ENCODE measurements at regions not wholly inside any gene's neighbourhood (a gene's known extent, or its start where the extent isn't known, plus 50 kb on each side); places are given as distances from the start of the nearest gene placed in this dataset.

GRCh38 chr3:22236490-22237270 is 485.7 kb upstream of the ZNF385D start (continued):
- TF ChIP-seq, protein P1, sequence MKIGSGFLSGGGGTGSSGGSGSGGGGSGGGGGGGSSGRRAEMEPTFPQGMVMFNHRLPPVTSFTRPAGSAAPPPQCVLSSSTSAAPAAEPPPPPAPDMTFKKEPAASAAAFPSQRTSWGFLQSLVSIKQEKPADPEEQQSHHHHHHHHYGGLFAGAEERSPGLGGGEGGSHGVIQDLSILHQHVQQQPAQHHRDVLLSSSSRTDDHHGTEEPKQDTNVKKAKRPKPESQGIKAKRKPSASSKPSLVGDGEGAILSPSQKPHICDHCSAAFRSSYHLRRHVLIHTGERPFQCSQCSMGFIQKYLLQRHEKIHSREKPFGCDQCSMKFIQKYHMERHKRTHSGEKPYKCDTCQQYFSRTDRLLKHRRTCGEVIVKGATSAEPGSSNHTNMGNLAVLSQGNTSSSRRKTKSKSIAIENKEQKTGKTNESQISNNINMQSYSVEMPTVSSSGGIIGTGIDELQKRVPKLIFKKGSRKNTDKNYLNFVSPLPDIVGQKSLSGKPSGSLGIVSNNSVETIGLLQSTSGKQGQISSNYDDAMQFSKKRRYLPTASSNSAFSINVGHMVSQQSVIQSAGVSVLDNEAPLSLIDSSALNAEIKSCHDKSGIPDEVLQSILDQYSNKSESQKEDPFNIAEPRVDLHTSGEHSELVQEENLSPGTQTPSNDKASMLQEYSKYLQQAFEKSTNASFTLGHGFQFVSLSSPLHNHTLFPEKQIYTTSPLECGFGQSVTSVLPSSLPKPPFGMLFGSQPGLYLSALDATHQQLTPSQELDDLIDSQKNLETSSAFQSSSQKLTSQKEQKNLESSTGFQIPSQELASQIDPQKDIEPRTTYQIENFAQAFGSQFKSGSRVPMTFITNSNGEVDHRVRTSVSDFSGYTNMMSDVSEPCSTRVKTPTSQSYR (CRISPR knock-in tag; IDR thresholded peaks at IDR 0.05) = no peak
- no peak for TF ChIP-seq FOXP1 (CRISPR knock-in tag; IDR thresholded peaks at IDR 0.05; ENCODE audit: borderline replicate concordance)
- TF ChIP-seq, protein P2, sequence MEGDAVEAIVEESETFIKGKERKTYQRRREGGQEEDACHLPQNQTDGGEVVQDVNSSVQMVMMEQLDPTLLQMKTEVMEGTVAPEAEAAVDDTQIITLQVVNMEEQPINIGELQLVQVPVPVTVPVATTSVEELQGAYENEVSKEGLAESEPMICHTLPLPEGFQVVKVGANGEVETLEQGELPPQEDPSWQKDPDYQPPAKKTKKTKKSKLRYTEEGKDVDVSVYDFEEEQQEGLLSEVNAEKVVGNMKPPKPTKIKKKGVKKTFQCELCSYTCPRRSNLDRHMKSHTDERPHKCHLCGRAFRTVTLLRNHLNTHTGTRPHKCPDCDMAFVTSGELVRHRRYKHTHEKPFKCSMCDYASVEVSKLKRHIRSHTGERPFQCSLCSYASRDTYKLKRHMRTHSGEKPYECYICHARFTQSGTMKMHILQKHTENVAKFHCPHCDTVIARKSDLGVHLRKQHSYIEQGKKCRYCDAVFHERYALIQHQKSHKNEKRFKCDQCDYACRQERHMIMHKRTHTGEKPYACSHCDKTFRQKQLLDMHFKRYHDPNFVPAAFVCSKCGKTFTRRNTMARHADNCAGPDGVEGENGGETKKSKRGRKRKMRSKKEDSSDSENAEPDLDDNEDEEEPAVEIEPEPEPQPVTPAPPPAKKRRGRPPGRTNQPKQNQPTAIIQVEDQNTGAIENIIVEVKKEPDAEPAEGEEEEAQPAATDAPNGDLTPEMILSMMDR (IDR thresholded peaks at IDR 0.05) = no peak

DNA sequence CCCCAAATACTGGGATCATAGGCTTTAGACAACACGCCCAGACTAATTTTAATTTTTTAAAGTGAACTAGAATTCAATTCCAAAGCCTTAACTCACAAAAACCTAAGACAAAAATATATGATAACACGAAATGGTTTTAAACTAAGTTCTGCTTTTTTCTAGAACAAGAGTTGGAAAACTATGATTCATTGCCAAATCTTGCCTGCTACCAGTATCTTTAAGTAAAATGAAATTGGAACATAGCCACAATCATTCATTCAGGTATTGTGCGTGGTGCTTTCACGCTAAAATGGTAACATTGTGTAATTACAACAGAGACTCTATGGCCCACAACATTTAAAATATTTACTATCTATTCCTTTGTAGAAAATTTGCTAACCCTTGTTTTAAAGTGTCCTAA is 488.0 kb upstream of the ZNF385D start:
- H3K36me3 Mint-ChIP-seq = no peaks in the 10 kb centered on the region
- H3K27me3 Mint-ChIP-seq (ENCODE audit: low read depth) = no peaks in the 10 kb centered on the region
- TF ChIP-seq ZNF416 (CRISPR knock-in tag; IDR thresholded peaks at IDR 0.05) (no peak), CBFB (CRISPR knock-in tag; IDR thresholded peaks at IDR 0.05; ENCODE audit: low read depth) (no peak), NR3C1 (CRISPR knock-in tag; conservative IDR thresholded peaks at IDR 0.05; ENCODE audit: low read depth) (no peak), GTF2I (CRISPR knock-in tag; conservative IDR thresholded peaks at IDR 0.05) (no peak), ZNF671 (CRISPR knock-in tag; IDR thresholded peaks at IDR 0.05) (no peak), FOXJ3 (CRISPR knock-in tag; IDR thresholded peaks at IDR 0.05; ENCODE audit: borderline replicate concordance) (no peak), EMX1 (CRISPR knock-in tag; IDR thresholded peaks at IDR 0.05) (no peak), FOXP4 (CRISPR knock-in tag; IDR thresholded peaks at IDR 0.05) (no peak), SMAD3 (CRISPR knock-in tag; IDR thresholded peaks at IDR 0.05; ENCODE audit: borderline replicate concordance) (no peak), ZNF425 (CRISPR knock-in tag; conservative IDR thresholded peaks at IDR 0.05) (no peak), CREM (CRISPR knock-in tag; IDR thresholded peaks at IDR 0.05) (no peak), TEAD1 (CRISPR knock-in tag; IDR thresholded peaks at IDR 0.05) (no peak), PRDM15 (CRISPR knock-in tag; IDR thresholded peaks at IDR 0.05) (no peak)
- TF ChIP-seq, protein P3, sequence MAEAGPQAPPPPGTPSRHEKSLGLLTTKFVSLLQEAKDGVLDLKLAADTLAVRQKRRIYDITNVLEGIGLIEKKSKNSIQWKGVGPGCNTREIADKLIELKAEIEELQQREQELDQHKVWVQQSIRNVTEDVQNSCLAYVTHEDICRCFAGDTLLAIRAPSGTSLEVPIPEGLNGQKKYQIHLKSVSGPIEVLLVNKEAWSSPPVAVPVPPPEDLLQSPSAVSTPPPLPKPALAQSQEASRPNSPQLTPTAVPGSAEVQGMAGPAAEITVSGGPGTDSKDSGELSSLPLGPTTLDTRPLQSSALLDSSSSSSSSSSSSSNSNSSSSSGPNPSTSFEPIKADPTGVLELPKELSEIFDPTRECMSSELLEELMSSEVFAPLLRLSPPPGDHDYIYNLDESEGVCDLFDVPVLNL (CRISPR knock-in tag; IDR thresholded peaks at IDR 0.05; ENCODE audit: borderline replicate concordance, low read depth) = no peak
- TF ChIP-seq, protein P4, sequence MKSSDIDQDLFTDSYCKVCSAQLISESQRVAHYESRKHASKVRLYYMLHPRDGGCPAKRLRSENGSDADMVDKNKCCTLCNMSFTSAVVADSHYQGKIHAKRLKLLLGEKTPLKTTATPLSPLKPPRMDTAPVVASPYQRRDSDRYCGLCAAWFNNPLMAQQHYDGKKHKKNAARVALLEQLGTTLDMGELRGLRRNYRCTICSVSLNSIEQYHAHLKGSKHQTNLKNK (CRISPR knock-in tag; IDR thresholded peaks at IDR 0.05) = no peak
- TF ChIP-seq, protein P5, sequence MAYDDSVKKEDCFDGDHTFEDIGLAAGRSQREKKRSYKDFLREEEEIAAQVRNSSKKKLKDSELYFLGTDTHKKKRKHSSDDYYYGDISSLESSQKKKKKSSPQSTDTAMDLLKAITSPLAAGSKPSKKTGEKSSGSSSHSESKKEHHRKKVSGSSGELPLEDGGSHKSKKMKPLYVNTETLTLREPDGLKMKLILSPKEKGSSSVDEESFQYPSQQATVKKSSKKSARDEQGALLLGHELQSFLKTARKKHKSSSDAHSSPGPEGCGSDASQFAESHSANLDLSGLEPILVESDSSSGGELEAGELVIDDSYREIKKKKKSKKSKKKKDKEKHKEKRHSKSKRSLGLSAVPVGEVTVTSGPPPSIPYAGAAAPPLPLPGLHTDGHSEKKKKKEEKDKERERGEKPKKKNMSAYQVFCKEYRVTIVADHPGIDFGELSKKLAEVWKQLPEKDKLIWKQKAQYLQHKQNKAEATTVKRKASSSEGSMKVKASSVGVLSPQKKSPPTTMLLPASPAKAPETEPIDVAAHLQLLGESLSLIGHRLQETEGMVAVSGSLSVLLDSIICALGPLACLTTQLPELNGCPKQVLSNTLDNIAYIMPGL (CRISPR knock-in tag; IDR thresholded peaks at IDR 0.05) = no peak
- no peak for ATAC-seq
- no peaks in the 10 kb centered on the region for H3K9me3 Mint-ChIP-seq
- ChIA-PET CTCF (no interaction called here), POLR2A (no interaction called here)
- no peak overlapping the region for H3K4me3 Mint-ChIP-seq
- H3K27ac Mint-ChIP-seq = no peak overlapping the region
- DNase-seq (ENCODE audit: low spot score) = no peak
- H3K4me1 Mint-ChIP-seq = peaks cover 5% of the 10 kb centered on the region; the same call in 1 of the 2 replicates

All from WTC11 (cell line).